Skeletal muscle tissue (tissue), 3 donors: ENCODE measurements at regions not wholly inside any gene's neighbourhood (a gene's known extent, or its start where the extent isn't known, plus 50 kb on each side); places are given as distances from the start of the nearest gene placed in this dataset.

Source experiments
- H3K27ac ChIP-seq: one replicate; pipeline ENCODE4 v1.7.0; 2013; ENCODE audit warnings: mild to moderate bottlenecking, low read depth, low read length, inconsistent platforms
- H3K27me3 ChIP-seq, 3 donors: one replicate each; pipeline ENCODE4 v1.7.0; 2013; ENCODE audit warnings: low read length in 3 of 3; ENCODE audit not compliant: control insufficient read depth in 3 of 3, insufficient read depth in 3 of 3
- H3K36me3 ChIP-seq, 3 donors: one replicate each; pipeline ENCODE4 v1.7.0; 2013; ENCODE audit warnings: low read length in 3 of 3; ENCODE audit not compliant: control insufficient read depth in 3 of 3, insufficient read depth in 3 of 3
- H3K4me1 ChIP-seq, 3 donors: one replicate each; pipeline ENCODE4 v1.7.0; 2013; ENCODE audit warnings: low read length in 3 of 3, mild to moderate bottlenecking in 3 of 3; ENCODE audit not compliant: control insufficient read depth in 3 of 3, insufficient read depth in 3 of 3
- H3K4me3 ChIP-seq, 3 donors: one replicate each; pipeline ENCODE4 v1.7.0; 2013; ENCODE audit warnings: low read length in 3 of 3
- H3K9ac ChIP-seq, 3 donors: one replicate each; pipeline ENCODE4 v1.7.0; 2013; ENCODE audit warnings: low read length in 3 of 3, mild to moderate bottlenecking in 3 of 3, moderate library complexity in 2 of 3, low read depth in 1 of 3
- H3K9me3 ChIP-seq, 3 donors: one replicate each; pipeline ENCODE4 v1.7.0; 2013; ENCODE audit warnings: low read length in 3 of 3; ENCODE audit not compliant: control insufficient read depth in 3 of 3
- donor health status: Osteomylitis.

GRCh38 chr20:22243067-22243466 is 341.3 kb downstream of the FOXA2 start:
- Histone ChIP-seq H3K27ac (no peak overlapping the region), H3K27me3 (peaks cover 0 to 8% (median 4%) of the 10 kb centered on the region in 3 donors), H3K4me1 (no peaks in the 10 kb centered on the region), H3K9ac (no peak overlapping the region), H3K4me3 (no peak overlapping the region), H3K36me3 (no peaks in the 10 kb centered on the region), H3K9me3 (no peaks in the 10 kb centered on the region)

- Histone ChIP-seq H3K4me1 (no peaks in the 10 kb centered on the region), H3K4me3 (no peak overlapping the region), H3K27me3 (peaks cover 0 to 8% (median under 1%) of the 10 kb centered on the region in 3 donors), H3K9me3 (no peaks in the 10 kb centered on the region), H3K9ac (no peak overlapping the region), H3K36me3 (no peaks in the 10 kb centered on the region), H3K27ac (no peak overlapping the region)
Measured at GRCh38 chr20:22241609-22242008, 342.8 kb downstream of the FOXA2 start.

GRCh38 chr20:22232923-22233322 is 351.4 kb downstream of the FOXA2 start:
- Histone ChIP-seq H3K4me1 (no peaks in the 10 kb centered on the region), H3K9me3 (no peaks in the 10 kb centered on the region), H3K9ac (no peak overlapping the region), H3K27me3 (no peaks in the 10 kb centered on the region), H3K36me3 (no peaks in the 10 kb centered on the region), H3K4me3 (no peak overlapping the region), H3K27ac (no peak overlapping the region)

DNA sequence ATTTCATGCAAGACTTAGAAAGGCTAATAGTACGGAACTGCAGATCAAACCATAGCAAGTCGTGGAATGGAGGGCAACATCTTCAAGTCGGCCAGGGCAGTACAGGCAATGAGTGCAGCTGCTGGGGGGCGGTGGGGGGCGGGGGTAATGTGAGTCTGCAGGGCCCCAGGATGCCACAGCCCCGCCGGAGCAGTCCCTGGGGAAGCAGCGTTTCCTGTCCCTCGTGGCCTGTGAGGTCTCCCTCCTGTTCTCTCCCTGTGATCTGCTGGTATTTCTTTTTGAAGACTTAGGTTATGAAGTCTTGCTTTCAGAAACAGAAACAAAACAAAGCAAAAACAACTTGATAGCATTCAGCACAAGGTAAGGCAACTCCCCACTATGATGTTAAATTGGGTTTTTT is 351.9 kb downstream of the FOXA2 start:
- Histone ChIP-seq H3K4me1 (no peaks in the 10 kb centered on the region), H3K36me3 (no peaks in the 10 kb centered on the region), H3K27me3 (no peaks in the 10 kb centered on the region), H3K27ac (no peak overlapping the region), H3K4me3 (no peak overlapping the region), H3K9ac (no peak overlapping the region), H3K9me3 (no peaks in the 10 kb centered on the region)

GRCh38 chr20:22226849-22227700 is 357.3 kb downstream of the FOXA2 start:
- Histone ChIP-seq H3K9me3 (no peaks in the 10 kb centered on the region), H3K27me3 (no peaks in the 10 kb centered on the region), H3K36me3 (no peaks in the 10 kb centered on the region), H3K4me3 (no peak overlapping the region), H3K27ac (no peak overlapping the region), H3K4me1 (no peaks in the 10 kb centered on the region), H3K9ac (no peak overlapping the region)

DNA sequence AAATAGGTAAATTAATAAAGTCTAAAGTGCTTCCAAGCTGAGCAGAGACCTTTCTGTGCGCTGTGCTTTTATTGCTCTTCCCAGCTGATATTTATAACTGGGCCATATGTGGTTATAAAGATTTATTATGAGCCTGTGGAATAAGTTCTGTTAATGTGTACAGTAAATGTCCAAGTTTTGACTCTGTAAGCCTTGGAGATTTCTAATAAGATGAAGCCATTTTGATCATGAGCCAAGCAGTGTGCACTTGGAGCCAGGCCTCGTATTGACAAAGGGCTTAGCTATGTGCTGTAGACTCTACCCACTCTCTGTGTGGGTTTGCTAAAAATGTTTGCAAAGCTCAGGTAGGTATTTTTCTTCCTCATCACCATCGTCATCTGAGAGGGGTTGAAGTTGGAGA is 361.1 kb downstream of the FOXA2 start:
- no peak overlapping the region for H3K4me3 ChIP-seq
- no peak overlapping the region for H3K9ac ChIP-seq

GRCh38 chr20:22217712-22218352 is 366.5 kb downstream of the FOXA2 start:
- H3K36me3 ChIP-seq: no peaks in the 10 kb centered on the region
- H3K4me1 ChIP-seq: no peaks in the 10 kb centered on the region
- no peaks in the 10 kb centered on the region for H3K9me3 ChIP-seq
- no peak overlapping the region for H3K9ac ChIP-seq
- H3K27me3 ChIP-seq: peaks cover 0 to 4% (median 3%) of the 10 kb centered on the region in 3 donors
- H3K4me3 ChIP-seq: no peak overlapping the region
- H3K27ac ChIP-seq: no peak overlapping the region

More for the DNA sequence above, 361.1 kb downstream of the FOXA2 start:
- Histone ChIP-seq H3K27ac (no peak overlapping the region), H3K9me3 (no peaks in the 10 kb centered on the region), H3K4me1 (no peaks in the 10 kb centered on the region), H3K36me3 (no peaks in the 10 kb centered on the region), H3K27me3 (no peaks in the 10 kb centered on the region)

- Histone ChIP-seq H3K27me3 (peaks cover 0 to 5% (median 4%) of the 10 kb centered on the region in 3 donors), H3K36me3 (no peaks in the 10 kb centered on the region), H3K4me1 (no peaks in the 10 kb centered on the region), H3K9me3 (no peaks in the 10 kb centered on the region), H3K9ac (no peak overlapping the region), H3K4me3 (no peak overlapping the region), H3K27ac (no peak overlapping the region)
Measured at GRCh38 chr20:22216984-22217383, 367.4 kb downstream of the FOXA2 start.

GRCh38 chr20:22214296-22214695 is 370.1 kb downstream of the FOXA2 start:
- Histone ChIP-seq H3K9ac (no peak overlapping the region), H3K27me3 (peaks cover 0 to 5% (median 4%) of the 10 kb centered on the region in 3 donors), H3K4me1 (no peaks in the 10 kb centered on the region), H3K36me3 (no peaks in the 10 kb centered on the region), H3K27ac (no peak overlapping the region), H3K9me3 (no peaks in the 10 kb centered on the region), H3K4me3 (no peak overlapping the region)

GRCh38 chr20:22213271-22213670 is 371.1 kb downstream of the FOXA2 start:
- Histone ChIP-seq H3K4me3 (no peak overlapping the region), H3K9me3 (no peaks in the 10 kb centered on the region), H3K36me3 (no peaks in the 10 kb centered on the region), H3K27me3 (peaks cover 0 to 5% (median 4%) of the 10 kb centered on the region in 3 donors), H3K9ac (no peak overlapping the region), H3K4me1 (no peaks in the 10 kb centered on the region), H3K27ac (no peak overlapping the region)
